CD1c-positive myeloid dendritic cell (primary cell): ENCODE measurements at regions not wholly inside any gene's neighbourhood (a gene's known extent, or its start where the extent isn't known, plus 50 kb on each side); places are given as distances from the start of the nearest gene placed in this dataset.

Experiments
- DNase-seq: peaks from one replicate; pipeline ENCODE4 v3.0.0-alpha.2; 2016; ENCODE audit errors: extremely low spot score

DNA sequence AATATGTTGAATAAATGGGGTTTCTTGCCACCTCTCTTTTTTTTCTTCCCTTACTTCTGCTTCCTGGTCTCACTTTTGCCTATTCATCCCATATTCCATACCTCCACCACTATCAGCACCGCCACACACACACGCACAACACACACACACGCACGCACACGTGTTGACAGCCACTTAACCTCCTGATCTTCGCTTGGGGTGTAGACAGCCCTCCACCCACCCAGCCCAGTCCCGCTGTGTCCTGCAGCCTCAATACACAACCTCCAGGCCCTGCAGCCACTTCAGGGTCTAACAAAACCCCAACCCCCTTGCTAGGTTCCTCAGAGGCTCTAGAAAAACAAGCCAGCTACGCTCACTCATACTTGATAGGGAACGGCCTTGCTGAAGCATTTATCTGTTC, 72.3 kb downstream of the LINC00237 start:
- DNase-seq, result no peak

DNA sequence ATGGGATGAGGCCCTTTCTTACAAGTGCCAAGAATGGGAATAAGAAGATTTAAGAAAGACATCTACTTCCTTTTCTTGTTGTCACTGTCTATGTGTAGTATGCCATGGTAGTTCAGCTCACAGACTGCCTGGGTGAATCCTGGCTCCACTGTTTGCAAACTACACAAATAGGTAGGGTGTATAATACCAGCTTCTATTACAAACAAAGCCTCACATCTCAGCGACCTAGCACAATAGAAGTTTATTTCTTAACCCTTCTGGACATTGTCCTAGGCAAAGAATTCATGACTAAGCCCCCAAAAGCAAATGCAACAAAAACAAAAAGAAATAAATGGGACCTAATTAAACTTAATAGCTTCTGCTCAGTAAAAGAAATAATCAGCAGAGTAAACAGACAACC, 74.5 kb downstream of the LINC00237 start:
- DNase-seq, result no peak

DNA sequence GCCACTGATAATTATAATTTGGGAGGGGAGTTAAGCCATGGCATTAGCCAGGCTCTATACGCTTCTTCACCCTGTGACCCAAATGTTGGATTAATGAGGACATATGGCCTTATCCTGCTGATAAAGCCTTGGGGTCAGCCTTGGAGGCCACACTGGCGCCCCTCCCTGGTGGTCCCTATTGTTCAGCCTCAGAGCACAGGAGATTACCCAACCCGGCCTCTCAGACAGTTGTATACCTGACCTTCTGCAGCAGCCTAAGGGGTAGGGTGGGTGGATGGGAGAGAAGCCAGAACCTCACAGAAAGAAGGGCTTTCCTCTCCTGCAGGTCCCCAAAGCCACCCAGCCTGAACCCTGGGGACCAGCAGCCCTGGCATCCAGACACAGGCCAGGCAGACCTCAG, 76.8 kb downstream of the LINC00237 start:
- no peak for DNase-seq

DNA sequence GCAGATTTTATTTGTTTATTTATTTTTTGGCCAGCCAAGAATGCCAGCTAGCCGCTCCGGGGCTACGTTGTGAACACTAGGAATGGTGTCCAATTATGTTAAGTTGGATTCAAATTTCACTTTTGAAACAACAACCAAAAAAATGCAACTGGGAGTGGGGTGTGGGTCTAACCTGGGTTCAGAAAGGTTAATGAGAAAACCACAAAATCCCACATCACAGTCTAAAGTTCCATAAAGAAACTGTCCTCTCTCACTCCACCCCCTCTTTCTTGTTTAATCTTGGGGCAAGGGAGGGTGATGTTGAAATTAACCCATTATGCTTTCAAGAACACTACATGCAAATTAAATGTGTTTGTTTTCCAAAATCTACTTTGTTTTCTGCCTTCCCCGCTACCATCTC, 77.2 kb downstream of the LINC00237 start:
- DNase-seq, result no peak

DNA sequence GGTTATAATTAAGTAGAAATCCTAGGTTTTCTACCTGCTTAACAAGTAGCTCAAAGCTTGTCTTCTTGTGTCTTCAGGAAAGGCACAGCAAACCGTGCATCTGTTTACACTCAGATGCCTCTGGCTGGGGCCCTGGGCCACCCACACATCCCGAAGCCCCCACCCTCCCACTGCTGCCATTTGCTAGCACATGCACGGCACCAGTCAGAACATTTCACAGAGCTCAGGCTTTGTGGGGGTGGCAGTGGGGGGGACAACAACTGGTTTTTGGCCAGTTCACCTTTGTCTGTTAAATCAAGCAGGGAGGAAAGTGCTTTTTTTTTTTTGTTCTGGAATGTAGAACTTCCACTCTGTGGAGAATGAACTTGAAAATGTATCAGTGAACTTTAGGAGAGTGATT, 77.7 kb downstream of the LINC00237 start:
- no peak for DNase-seq

DNA sequence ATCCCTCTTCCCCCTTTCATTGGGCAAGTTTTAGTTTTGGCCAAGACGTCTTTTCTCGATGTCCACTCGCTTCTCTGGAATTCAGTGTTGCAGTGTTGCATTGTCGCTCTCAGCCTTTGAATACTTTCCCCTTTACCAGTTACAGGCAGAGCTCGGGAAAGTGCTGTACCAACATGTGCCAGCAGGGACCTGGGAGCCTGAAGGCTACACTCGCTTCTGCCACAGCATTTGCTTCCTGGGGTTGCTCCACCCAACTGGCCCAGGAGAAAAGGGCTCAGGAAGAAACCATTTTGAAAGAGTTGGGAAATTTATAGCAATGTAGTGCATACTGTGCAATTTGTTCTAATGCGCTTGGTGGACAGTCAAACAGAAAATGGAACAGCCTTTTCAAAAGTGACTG, 78.6 kb downstream of the LINC00237 start:
- DNase-seq, result no peak

DNA sequence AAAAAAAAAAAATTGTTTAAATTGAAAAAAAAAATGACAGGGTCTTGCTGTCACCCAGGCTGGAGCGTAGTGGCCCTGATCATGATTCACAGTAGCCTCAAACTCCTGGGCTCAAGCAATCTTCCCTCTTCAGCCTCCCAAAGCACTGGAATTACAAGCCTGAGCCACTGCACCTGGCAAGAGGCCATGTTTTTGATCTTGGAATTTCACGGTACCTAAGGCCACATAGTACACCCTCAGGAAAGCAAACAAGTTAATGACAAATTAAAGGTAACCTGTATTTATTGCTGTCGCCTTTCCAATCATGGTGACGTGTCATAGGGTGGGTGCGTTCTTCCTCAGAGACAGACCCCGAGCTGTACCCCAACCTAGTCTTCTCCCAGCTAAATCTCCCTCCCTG, 79.2 kb downstream of the LINC00237 start:
- no peak for DNase-seq

DNA sequence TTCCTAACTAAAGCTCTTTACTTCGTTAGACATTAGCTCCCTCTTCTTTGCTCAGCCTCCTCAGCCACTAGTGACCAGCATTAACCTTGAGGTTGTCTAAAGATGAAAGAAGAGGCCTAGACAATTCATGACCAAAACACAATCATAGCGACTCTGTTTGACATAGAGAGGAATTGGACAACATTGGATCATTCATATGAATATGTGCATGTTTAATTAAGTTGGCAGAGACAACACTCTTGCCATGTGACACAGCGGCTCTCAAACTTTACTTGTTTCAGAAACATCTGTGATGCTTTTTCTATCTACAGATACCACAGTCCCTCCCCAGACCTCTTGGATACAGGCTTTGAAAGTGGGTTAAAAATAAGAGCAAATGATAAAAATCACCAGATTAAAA, 81.7 kb downstream of the LINC00237 start:
- no peak for DNase-seq

DNA sequence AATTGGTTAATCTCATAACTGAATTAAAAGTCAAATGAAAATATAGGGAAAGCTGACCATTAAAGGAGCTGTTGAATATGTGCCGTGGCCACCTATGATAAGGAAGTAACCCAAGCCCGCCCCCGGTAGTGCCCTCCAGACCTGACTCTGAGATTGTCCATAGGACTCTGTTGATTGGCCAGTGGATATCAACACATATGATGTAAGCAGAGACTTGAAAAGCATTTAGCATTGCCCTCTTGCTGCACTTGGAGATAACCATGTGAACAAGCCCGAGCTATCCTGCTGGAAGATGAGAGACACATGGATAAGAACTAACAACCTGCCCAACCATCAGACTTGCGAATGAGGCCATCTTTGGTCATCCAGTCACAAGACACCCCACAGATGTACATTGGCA, 83.2 kb downstream of the LINC00237 start:
- no peak for DNase-seq

DNA sequence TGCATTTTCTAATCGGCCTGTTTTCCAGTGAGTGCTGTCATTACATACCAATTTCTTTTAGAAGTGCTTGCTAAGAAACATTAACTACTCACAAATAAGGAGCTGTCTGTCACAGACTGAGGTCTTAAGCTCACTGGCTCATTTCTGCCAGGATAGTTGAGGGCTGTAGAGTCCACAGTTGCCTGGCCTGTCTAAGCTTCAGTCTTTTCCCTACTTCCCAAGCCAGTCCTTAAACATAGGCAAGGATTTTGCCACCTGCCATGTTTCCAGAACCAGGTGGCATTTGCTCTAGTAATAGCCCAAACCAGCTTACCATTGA, 84.7 kb downstream of the LINC00237 start:
- no peak for DNase-seq

DNA sequence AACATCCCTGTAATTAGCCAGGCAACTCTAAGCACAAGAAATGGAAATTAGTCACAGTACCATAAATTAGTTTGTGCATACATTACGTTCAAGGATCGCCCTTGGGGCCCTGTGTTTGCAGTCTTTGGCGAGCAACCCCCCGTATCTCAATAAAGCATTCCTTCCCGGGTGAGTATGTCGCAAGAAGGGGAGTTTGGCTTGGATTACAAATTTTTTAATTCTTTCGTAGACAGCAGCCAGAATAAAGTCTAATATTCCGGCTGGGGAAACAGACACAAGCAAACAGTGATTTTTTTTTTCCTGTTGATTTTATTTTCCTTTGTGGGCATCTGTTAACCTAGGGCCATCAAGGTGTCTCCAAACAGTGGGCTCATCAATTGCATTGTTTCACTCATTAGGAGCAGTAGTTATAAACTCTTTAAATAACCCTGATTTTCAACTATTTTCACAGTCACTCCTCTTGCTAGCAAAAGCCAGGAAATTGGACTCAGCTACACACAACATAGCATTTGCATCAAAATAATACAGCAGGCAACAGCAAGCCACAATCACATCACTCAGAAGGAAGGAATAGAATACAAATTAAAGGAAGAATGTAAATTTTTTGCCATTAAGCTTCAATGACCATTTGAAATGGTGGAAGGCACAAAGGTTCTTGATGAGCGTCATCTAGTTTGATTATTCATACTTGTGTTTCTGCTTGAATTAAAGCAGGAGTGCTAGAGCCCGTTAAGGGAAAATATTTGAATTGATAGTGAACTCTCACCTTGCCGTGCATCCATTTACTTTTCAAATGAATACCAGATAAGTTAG, 85.3 kb downstream of the LINC00237 start:
- DNase-seq, result no peak

DNA sequence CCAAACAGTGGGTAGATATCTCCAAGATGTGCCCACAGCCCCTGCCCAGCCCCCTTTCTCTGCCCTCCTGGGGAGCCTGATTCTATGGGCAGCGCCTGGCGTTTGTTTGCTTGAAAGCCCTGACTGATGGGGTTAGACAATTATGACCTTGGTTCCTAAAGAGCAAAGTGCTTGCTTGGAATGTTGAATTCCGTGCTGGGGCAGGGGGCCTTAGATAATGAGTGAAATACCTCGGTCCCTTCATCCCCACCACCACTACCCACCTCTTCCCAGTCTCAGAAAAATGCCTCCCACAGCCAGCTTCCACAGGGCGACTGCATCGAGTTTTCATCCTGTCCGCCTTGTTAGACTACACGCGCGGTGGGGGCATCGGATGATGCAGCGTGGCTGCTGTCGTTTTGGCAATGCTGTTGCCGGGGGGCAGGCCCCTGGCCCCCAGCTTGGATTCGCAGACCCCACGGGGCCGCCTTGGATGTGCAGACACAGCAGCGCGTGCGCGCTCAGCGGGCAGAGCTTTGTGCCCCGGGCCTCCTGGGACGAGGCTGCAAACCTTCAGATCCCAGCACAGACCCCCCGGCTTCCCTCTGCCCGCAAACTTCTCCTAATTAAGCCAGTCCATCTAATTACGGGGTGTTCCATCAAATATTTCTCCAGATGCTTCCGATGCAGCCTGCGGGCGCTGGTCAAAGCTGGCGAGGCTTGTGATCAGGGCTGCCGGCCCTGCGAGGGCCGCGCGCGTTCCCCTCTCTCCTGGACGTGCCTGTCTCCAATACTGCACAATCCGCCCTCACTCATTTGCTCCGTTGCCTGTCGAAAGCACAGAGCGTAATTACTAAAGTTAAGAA, 86.1 kb downstream of the LINC00237 start:
- DNase-seq, result no peak

DNA sequence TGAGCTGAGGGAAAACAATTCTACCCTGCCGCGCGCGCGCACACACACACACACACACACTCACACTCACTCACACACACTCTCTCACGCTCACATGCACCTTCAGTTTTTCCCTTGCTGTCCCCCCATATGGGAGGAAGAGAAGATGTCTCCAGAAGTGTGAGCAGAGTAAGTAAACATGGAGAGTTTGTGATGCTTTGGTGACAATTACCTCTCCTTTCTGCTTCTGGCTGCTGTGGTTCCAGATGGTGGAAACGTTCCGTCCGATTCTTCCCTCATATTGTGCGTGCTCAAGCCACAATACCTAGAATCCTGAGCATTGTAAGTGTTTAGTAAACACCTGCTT, 86.7 kb downstream of the LINC00237 start:
- no peak for DNase-seq

DNA sequence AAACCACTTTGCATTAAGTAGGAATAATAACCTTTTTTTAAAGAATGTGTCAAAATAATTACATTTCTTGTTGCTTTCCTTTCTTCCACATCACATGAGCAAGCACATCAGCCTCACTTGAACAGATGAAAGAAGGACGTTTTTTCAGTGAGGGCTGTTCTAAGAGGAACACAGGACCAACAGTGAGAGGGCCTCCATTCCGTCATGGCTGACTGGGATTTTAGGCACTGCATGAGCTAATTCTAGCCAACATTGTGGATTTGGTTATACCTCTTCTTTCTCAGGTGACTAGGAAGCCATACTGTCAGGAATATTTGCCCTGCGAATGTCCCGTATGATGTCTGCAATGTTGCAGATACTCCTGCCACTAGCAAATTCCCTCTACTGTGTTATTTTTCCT, 87.6 kb downstream of the LINC00237 start:
- DNase-seq, result no peak

DNA sequence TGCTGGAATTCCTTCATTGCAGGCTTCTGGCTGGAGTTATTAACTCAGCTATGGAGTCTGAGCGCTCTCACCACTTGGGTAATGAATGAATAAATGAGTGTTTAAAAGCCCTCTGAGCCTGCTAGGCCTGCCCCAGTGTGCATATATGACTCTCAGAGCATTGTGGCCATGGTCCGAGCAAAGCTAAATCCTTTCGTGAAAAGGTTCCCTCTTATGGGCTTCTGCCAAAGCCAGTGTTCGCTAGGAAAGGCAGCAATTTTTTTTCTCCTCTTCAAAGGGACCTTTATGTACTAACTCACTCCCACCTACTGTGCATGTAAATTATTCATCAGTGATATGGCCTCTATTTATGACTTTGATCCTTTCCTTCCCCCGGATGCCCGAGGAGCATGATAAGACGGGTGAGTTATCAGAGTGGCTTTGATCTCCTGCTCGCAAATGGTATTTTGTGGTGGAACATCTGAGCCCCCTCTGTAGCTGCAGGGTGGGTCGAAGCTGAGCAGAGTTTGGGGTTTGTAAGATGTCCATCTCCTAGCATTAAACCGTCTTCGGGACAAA, 88.6 kb downstream of the LINC00237 start:
- DNase-seq, result no peak

DNA sequence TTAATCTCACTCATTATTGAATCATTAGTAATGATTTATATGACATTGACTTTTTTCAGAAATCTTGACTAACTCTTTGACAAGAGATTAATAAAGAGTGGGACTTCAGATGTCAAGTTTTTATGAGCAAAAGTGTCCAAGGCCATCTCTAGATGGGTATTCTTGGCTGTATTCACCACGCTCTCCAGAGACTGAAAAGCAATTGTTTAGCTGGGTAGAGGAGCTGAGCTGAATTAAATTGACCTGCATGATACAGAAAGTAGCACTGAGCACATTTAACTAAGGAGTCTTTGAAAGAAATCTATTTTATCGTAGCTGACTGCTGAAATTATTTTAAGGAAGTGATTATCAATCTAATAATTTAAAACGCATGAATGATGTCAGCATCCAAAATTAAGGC, 89.4 kb downstream of the LINC00237 start:
- peak; percentile 1 for DNase-seq

DNA sequence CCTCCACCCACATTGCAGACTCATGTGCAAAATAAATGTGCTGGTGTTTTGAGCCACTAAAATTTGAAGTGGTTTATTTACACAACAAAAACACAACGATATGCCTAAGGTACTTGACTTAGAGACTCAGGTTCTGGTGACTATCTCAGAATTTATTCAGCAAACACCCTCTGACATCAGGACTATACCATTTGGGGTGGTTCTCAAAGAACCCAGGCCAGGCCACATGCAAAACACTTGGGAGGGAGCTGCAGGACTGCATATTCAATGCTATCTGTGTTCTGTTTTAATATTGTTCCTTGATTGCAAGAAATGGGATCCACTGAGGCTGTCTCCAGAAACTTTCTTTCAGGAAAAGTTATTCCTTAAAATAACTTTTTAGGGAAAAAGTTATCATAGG, 91.6 kb downstream of the LINC00237 start:
- no peak for DNase-seq

DNA sequence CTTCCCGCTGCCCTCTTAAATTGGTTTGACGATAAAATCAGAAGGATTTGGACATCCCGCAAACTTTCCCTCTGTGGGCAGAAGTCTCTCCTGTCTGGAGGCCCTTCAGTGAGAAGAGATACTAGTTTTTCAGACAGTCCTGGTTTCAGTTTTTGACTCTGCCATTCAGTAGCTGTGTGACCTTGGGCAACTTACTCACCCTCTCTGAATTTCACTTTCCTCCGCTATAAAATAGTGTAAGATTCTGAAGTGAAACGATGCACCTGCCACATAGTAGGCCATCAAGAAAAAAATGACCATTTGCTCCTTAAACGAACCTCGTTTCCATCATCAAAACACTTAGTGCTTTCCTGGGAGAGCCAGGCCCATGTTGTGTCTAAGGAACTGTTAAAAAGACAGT, 97.2 kb downstream of the LINC00237 start:
- no peak for DNase-seq

DNA sequence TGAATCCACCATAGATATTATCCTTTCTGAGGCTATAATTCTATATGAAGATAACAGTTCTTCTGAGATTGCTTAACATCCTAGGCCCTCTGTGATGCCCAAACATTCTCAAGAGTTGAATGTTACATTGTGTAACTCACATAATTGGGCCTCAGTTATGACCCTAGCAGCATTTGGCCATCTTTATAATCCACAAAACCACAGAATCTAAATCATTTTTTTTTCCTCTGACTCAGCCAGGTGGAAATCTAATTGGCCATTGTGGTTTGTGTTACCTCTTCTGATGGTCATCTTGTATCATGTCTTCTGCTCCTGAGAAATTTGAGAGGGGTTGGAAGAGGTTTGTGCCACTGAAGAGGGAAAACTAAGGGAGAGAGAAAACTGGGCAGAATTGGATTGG, 99.5 kb downstream of the LINC00237 start:
- DNase-seq, result no peak

DNA sequence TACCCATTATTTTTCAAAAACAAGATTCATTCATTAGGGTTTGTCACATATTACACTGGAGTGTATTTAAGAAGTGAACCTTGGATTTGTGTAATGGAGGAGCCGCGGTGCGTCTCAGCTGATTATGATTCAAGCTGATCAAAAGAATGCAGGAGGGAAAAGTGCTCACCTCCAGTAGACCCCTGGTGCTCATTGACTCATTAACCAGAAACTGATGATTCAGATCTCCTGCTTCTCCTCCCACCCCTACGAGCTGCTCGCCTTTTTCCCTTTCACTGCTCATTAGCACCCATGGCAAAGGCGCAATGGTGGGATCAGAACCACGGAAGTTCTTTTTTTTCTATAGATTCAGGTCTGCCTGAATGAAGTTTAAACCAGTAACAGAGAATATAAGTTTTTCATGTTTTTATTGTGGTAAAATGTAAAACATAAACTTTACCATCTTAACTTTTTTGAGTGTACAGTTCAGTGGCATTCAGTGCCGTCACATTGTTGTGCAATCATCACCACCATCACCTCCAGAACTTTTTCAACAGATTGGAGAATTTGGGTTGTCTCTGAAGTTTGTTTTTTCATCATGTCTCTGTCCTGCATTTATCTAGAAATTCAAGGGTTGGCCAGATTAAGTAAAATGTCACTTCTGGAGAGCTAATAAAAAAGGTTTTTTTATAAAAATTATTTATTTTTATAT, 101.6 kb downstream of the LINC00237 start:
- DNase-seq, result no peak

DNA sequence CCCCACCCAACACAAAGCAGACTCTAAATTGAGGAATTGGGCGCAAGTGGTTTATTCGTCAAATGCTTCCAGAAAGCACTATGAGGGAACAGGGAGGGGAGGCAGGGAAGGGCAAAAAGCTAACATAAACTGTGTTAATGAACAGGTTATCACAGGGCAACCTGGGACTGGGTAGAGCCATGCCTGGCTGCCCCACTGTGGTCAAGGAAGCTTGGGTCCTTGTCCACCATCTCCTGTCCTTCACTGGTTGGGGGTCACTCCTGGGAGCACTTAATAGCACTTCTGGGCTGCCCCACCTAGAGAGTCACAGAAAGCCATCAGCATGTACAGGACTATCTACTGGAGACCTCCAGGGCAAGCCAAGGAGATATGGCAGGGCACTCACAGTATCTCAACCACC, 102.3 kb downstream of the LINC00237 start:
- DNase-seq, result no peak

DNA sequence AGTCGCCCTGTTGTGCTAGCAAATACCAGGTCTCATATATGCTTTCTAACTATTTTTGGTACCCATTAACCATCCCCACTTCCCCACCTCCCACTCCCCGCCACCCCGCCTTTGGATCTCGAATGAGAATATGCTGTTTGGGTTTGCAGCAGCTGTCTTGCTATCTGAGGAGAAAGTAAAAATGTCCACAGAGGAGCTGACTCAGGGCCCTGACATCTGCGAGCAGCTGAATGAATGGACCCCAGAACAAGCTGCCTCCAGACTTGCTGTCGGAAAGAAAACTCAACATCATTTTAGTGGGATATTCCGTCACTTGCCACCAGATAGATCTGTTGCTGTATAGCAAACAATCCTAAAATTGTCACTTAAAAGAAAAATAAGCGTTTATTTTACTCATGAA, 103.7 kb downstream of the LINC00237 start:
- no peak for DNase-seq

DNA sequence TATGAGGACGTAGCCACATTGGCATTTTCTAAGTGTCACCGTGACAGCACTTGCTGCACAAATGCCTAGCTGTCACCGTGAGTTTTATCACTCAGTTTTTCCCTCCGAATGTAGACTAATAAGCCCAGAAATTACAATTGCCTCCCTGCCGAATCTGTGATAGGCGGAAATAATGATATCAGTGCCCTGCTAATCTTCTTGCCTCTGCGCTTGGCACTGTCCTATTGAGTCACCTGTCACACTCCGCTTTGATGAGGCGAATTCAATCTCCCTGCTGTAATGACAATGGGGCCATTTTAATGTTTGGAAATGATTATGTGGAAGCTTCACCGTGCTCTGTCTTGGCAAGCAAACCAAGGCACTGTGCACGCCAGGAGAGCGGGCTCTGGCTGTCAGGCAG, 112.8 kb downstream of the LINC00237 start:
- DNase-seq, result no peak
